Body of pancreas (tissue), 4 donors: ENCODE measurements at regions not wholly inside any gene's neighbourhood (a gene's known extent, or its start where the extent isn't known, plus 50 kb on each side); places are given as distances from the start of the nearest gene placed in this dataset.
A peak's percentile ranks its signal among the peaks of the same experiment; 100 is the strongest.
"Not testable (repeated sequence)": the region's sequence is repeated elsewhere in the genome, so short reads cannot be mapped to it uniquely, and the experiment has no call there.

Experiments
- ATAC-seq: fragments of 150-250 bp; one replicate; pipeline ENCODE4 v1.9.1; 2016
- DNase-seq, 4 donors: peaks; one replicate each; pipeline ENCODE4 v3.0.0-alpha.2; 2019
- H3K27ac ChIP-seq, 4 donors: fragments of 200-600 bp; sonication (generic); 1 replicate in 3 of 4; 2 replicates in 1 of 4; pipeline versions ENCODE4 v1.5.1 to v1.6.1; 2016 to 2019; ENCODE audit warnings: mild to moderate bottlenecking in 1 of 4, mixed read lengths in 1 of 4, moderate library complexity in 1 of 4
- H3K27me3 ChIP-seq, 2 donors: fragments of 200-600 bp; sonication (generic); one replicate each; pipeline ENCODE4 v1.6.0; 2016; ENCODE audit warnings: mild to moderate bottlenecking in 1 of 2
- H3K36me3 ChIP-seq, 2 donors: fragments of 200-600 bp; sonication (generic); replicated peaks in 1 of 2; 2 replicates each; pipeline ENCODE4 v1.5.1; 2016; ENCODE audit warnings: low read depth in 2 of 2; ENCODE audit not compliant: insufficient read depth in 1 of 2
- H3K4me1 ChIP-seq: fragments of 200-600 bp; sonication (generic); one replicate; pipeline ENCODE4 v1.6.0; 2016
- H3K4me3 ChIP-seq, 2 donors: fragments of 200-600 bp; sonication (generic); 1 replicate in 1 of 2; 2 replicates in 1 of 2; pipeline ENCODE4 v1.5.1; 2016 to 2019
- H3K9me3 ChIP-seq, 3 donors: fragments of 200-600 bp; sonication (generic); 1 replicate in 2 of 3; 2 replicates in 1 of 3; pipeline ENCODE4 v1.5.1; 2016
- CTCF ChIP-seq, 7 experiments: fragments of 450-650 bp in 4 of 7; fragments of 200-600 bp in 3 of 7; sonication (generic) in 3 of 7; IDR thresholded peaks; one replicate each; pipeline ENCODE4 v1.5.1; 2016 to 2019; ENCODE audit warnings: antibody characterized with exemption in 7 of 7
- POLR2A ChIP-seq, 3 donors: fragments of 450-650 bp; IDR thresholded peaks; one replicate each; pipeline ENCODE4 v1.6.1; 2016; ENCODE audit warnings: antibody characterized with exemption in 3 of 3, mild to moderate bottlenecking in 2 of 3
- WGBS, 2 donors: methylation state at CpG; one replicate each; pipeline ENCODE4 v1.1.5; 2017; 5-methylcytosine and 5-hydroxymethylcytosine counted together
- intact Hi-C: fragments of 100-400 bp; cut with DNase I; formaldehyde crosslinking; loops from one replicate; pipeline ENCODE4 v1.15.1; 2023

DNA sequence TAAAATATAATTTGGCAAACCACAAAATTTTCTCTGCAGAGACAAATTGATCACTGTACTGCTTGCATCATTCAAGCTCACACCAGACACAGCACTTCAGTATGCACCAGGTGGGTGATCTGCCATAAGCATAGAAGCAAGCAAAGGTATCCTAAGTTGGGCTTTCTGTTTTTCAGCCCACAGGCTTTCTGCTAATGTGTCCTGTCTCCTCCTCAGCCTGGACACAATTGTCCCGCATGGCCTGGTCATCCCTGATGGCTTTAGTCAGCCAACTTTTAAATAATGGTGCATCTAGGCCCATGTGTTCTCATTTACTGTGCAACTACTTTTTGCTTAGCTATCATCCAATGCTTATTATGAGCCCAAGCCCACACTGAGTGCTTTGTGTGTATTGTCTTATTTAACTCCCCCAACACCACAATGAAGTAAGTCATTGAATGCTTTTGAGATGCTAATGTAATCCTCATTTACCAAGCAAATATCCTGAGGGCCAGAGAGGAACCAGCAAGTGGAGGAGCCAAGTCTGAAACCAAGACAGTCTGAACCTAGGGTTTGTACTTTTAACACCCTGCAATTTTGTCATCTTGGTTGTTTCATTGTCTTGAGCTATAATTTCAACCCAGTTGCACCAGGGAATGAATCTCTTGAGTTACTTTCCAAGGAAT lies 111.2 kb upstream of the SETBP1 start:
- Histone ChIP-seq H3K9me3 (no peaks in the 10 kb centered on the region), H3K4me3 (no peak overlapping the region), H3K36me3 (no peaks in the 10 kb centered on the region), H3K27ac (no peak overlapping the region), H3K4me1 (no peaks in the 10 kb centered on the region), H3K27me3 (no peaks in the 10 kb centered on the region)
- 100% methylated on average over 1 of the region's 1 CpG for WGBS, 2 donors
- TF ChIP-seq CTCF (IDR thresholded peaks at IDR 0.05) = no peak
- TF ChIP-seq POLR2A (IDR thresholded peaks at IDR 0.05) = no peak
- intact Hi-C loops = no loop called here
- DNase-seq (no peak), ATAC-seq (no peak)

GRCh38 chr18:44579028-44579702 lies 101.5 kb upstream of the SETBP1 start:
- no peaks in the 10 kb centered on the region for H3K9me3 ChIP-seq
- no peaks in the 10 kb centered on the region for H3K36me3 ChIP-seq
- no peaks in the 10 kb centered on the region for H3K4me1 ChIP-seq
- no peak overlapping the region for H3K4me3 ChIP-seq
- H3K27ac ChIP-seq = no peak overlapping the region
- ATAC-seq (no peak), DNase-seq (peak in 3 of 4 donors; percentile 11 to 14 (median 13))
- no peaks in the 10 kb centered on the region for H3K27me3 ChIP-seq
- WGBS, 2 donors = 70 to 77% methylated on average over 9 of the region's 9 CpGs
- intact Hi-C loops = no loop called here
- no peak for TF ChIP-seq POLR2A (IDR thresholded peaks at IDR 0.05)
- peak; percentile 43 to 70 (median 62) for TF ChIP-seq CTCF (IDR thresholded peaks at IDR 0.05)

DNA sequence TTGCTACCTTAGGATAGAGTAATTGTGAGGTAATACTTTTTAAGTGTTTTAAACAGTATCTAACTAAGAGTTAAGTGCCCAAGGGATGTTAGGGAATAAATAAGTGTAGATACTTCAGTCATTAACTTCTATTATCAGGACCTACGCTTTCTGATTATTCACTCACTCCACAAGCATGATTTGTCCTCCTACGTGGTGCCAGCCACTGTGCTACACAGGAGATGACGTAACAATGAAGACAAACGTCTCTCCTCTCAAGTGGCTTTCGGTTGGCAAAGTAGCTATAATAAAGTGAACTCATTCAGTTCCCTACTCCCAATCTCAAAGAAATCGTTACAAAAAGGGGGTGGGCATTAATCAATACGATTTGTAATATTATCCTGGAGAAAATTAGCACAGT lies 100.9 kb upstream of the SETBP1 start:
- no peaks in the 10 kb centered on the region for H3K27me3 ChIP-seq
- intact Hi-C loops = no loop called here
- no peak overlapping the region for H3K27ac ChIP-seq
- no peaks in the 10 kb centered on the region for H3K4me1 ChIP-seq
- 77 to 87% methylated on average over 7 of the region's 7 CpGs for WGBS, 2 donors
- DNase-seq = no peak
- H3K9me3 ChIP-seq = no peaks in the 10 kb centered on the region
- H3K4me3 ChIP-seq = no peak overlapping the region
- no peak for ATAC-seq
- no peak for TF ChIP-seq CTCF (IDR thresholded peaks at IDR 0.05)
- TF ChIP-seq POLR2A (IDR thresholded peaks at IDR 0.05) = no peak
- no peaks in the 10 kb centered on the region for H3K36me3 ChIP-seq

DNA sequence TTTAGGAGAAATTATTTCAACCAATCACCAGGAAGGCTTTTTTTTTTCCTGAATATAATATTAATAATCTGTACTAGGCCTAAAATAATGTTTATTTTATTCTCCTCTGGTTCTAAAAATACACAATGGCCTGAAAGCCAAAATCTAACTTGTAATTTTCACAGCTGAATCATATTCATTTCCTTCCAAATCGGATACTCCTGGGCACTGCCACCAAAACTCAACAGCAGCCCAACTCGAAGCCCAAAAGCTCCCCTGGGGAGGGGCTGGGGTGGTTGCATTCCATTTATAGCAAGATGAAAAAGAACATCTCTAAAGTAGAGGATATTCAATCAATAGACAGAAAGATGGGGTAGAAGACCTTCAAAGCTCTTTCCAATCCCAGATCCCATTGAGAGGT lies 100.5 kb upstream of the SETBP1 start:
- H3K36me3 ChIP-seq = no peaks in the 10 kb centered on the region
- WGBS, 2 donors = 64 to 78% methylated on average over 2 of the region's 2 CpGs
- DNase-seq (no peak), ATAC-seq (no peak)
- H3K27ac ChIP-seq = no peak overlapping the region
- H3K9me3 ChIP-seq = no peaks in the 10 kb centered on the region
- H3K4me3 ChIP-seq = no peak overlapping the region
- TF ChIP-seq POLR2A (IDR thresholded peaks at IDR 0.05) (no peak), CTCF (IDR thresholded peaks at IDR 0.05) (no peak)
- intact Hi-C loops = no loop called here
- no peaks in the 10 kb centered on the region for H3K27me3 ChIP-seq
- H3K4me1 ChIP-seq = no peaks in the 10 kb centered on the region

DNA sequence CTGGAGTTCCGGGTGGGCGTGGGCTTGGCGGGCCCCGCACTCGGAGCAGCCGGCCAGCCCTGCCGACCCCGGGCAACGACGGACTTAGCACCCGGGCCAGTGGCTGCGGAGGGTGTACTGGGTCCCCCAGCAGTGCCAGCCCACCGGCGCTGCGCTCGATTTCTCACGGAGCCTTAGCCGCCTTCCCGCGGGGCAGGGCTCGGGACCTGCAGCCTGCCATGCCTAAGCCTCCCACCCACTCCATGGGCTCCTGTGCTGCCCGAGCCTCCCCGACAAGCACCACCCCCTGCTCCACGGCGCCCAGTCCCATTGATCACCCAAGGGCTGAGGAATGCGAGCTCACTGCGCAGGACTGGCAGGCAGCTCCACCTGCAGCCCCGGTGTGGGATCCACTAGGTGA lies 99.9 kb upstream of the SETBP1 start:
- H3K9me3 ChIP-seq, ATAC-seq, intact Hi-C loops, H3K4me3 ChIP-seq, DNase-seq, H3K36me3 ChIP-seq, H3K4me1 ChIP-seq, H3K27me3 ChIP-seq, H3K27ac ChIP-seq: not testable (repeated sequence)
- 93 to 96% methylated on average over 3 to 24 of the region's 28 CpGs for WGBS, 2 donors
